PC-9 (cell line): ENCODE measurements at regions not wholly inside any gene's neighbourhood (a gene's known extent, or its start where the extent isn't known, plus 50 kb on each side); places are given as distances from the start of the nearest gene placed in this dataset.

Source experiments
- EZH2 ChIP-seq: fragments of 200-600 bp; sonication (generic); IDR thresholded peaks from 2 replicates; pipeline ENCODE4 v1.8.0; 2017; ENCODE audit warnings: antibody characterized with exemption, low read depth
- TF ChIP-seq, protein P1 (sequence below): fragments of 200-600 bp; sonication (generic); conservative IDR thresholded peaks from 2 replicates; pipeline ENCODE4 v1.6.1; 2017; ENCODE audit warnings: mixed run types, antibody characterized with exemption, mild to moderate bottlenecking, moderate library complexity

DNA sequence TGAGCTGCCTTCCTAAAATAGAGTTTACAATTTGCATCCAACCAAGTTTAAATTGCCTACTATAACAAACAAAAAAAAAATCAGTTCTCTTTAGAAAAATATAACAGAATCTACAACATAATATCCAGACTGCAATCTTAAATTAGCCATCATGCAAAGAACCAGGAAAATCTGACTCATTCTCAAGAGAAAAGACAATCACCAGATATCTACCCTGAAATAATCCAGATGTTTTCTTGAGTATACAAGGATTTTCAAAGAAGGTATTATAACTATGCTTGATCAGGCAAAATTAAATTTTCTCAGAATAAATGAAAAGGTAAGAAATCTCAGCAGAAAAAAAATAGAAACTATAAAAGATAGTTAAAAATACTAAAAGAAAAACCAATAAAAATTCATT lies 115.6 kb downstream of the CCER1 start:
- TF ChIP-seq, protein P1, sequence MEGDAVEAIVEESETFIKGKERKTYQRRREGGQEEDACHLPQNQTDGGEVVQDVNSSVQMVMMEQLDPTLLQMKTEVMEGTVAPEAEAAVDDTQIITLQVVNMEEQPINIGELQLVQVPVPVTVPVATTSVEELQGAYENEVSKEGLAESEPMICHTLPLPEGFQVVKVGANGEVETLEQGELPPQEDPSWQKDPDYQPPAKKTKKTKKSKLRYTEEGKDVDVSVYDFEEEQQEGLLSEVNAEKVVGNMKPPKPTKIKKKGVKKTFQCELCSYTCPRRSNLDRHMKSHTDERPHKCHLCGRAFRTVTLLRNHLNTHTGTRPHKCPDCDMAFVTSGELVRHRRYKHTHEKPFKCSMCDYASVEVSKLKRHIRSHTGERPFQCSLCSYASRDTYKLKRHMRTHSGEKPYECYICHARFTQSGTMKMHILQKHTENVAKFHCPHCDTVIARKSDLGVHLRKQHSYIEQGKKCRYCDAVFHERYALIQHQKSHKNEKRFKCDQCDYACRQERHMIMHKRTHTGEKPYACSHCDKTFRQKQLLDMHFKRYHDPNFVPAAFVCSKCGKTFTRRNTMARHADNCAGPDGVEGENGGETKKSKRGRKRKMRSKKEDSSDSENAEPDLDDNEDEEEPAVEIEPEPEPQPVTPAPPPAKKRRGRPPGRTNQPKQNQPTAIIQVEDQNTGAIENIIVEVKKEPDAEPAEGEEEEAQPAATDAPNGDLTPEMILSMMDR = no peak
- no peak for TF ChIP-seq EZH2
